Naive thymus-derived CD4-positive, alpha-beta T cell (primary cell): ENCODE measurements at regions not wholly inside any gene's neighbourhood (a gene's known extent, or its start where the extent isn't known, plus 50 kb on each side); places are given as distances from the start of the nearest gene placed in this dataset.

Source experiments
- ATAC-seq: fragments of 150-1000 bp; cut with Tn5 transposase; 2 replicates; pipeline ENCODE4 v1.10.0; 2021; ENCODE audit warnings: mild to moderate bottlenecking, moderate library complexity
- CTCF ChIA-PET: fragments of 350-600 bp; sonication (Branson Sonifier 250); formaldehyde crosslinking; loops from one replicate; lab custom pipeline; 2021; ENCODE audit warnings: antibody characterized with exemption; lab: Charles Lee
- POLR2A ChIA-PET: fragments of 350-600 bp; sonication (Branson Sonifier 250); formaldehyde crosslinking; loops from one replicate; lab custom pipeline; 2021; ENCODE audit warnings: antibody characterized with exemption, inconsistent platforms; lab: Charles Lee
- DNase-seq, 9 donors: peaks; one replicate each; pipeline versions ENCODE4 v3.0.0 to v3.0.0-alpha.2; 2020 to 2022; ENCODE audit warnings: mixed read lengths in 1 of 9
- H3K27ac ChIP-seq: one replicate; pipeline ENCODE4 v1.7.0; 2013; ENCODE audit warnings: mild to moderate bottlenecking, low read depth, low read length, moderate library complexity
- H3K27me3 ChIP-seq, 2 donors: one replicate each; pipeline ENCODE4 v1.7.0; 2013; ENCODE audit warnings: low read length in 2 of 2, mild to moderate bottlenecking in 2 of 2, moderate library complexity in 2 of 2; ENCODE audit not compliant: control insufficient read depth in 2 of 2, insufficient read depth in 2 of 2
- H3K36me3 ChIP-seq, 3 experiments: 1 replicate in 2 of 3; 2 replicates in 1 of 3; pipeline ENCODE4 v1.7.0; 2013; ENCODE audit warnings: low read length in 3 of 3, mild to moderate bottlenecking in 3 of 3, moderate library complexity in 1 of 3; ENCODE audit not compliant: insufficient read depth in 3 of 3, control insufficient read depth in 2 of 3
- H3K4me1 ChIP-seq, 2 donors: one replicate each; pipeline ENCODE4 v1.7.0; 2013; ENCODE audit warnings: low read length in 2 of 2, mild to moderate bottlenecking in 2 of 2, moderate library complexity in 1 of 2; ENCODE audit not compliant: control insufficient read depth in 2 of 2, insufficient read depth in 2 of 2
- H3K4me3 ChIP-seq: 2 replicates; pipeline ENCODE4 v1.7.0; 2013; ENCODE audit warnings: mild to moderate bottlenecking, low read length
- H3K9me3 ChIP-seq, 3 experiments: 1 replicate in 2 of 3; 2 replicates in 1 of 3; pipeline ENCODE4 v1.7.0; 2013; ENCODE audit warnings: low read length in 3 of 3; ENCODE audit not compliant: control insufficient read depth in 2 of 3
- H3K27ac Mint-ChIP-seq, 9 donors: one replicate each; pipeline ENCODE4 v1.8.0; 2020 to 2022; ENCODE audit warnings: mixed read lengths in 9 of 9, mild to moderate bottlenecking in 8 of 9, moderate library complexity in 5 of 9, inconsistent platforms in 2 of 9
- H3K27me3 Mint-ChIP-seq, 5 donors: one replicate each; pipeline ENCODE4 v1.8.0; 2021 to 2022; ENCODE audit warnings: mixed read lengths in 5 of 5, mild to moderate bottlenecking in 1 of 5
- H3K36me3 Mint-ChIP-seq, 5 donors: one replicate each; pipeline ENCODE4 v1.8.0; 2020 to 2022; ENCODE audit warnings: mixed read lengths in 5 of 5, mild to moderate bottlenecking in 3 of 5, inconsistent platforms in 1 of 5
- H3K4me1 Mint-ChIP-seq, 7 donors: one replicate each; pipeline ENCODE4 v1.8.0; 2020 to 2022; ENCODE audit warnings: mixed read lengths in 7 of 7, mild to moderate bottlenecking in 3 of 7, inconsistent platforms in 1 of 7
- H3K4me3 Mint-ChIP-seq, 10 donors: one replicate each; pipeline ENCODE4 v1.8.0; 2020 to 2022; ENCODE audit warnings: mild to moderate bottlenecking in 10 of 10, mixed read lengths in 10 of 10, moderate library complexity in 6 of 10, inconsistent platforms in 2 of 10
- H3K9me3 Mint-ChIP-seq, 11 donors: one replicate each; pipeline ENCODE4 v1.8.0; 2020 to 2022; ENCODE audit warnings: mixed read lengths in 11 of 11, mild to moderate bottlenecking in 4 of 11, inconsistent platforms in 1 of 11, moderate library complexity in 1 of 11
- intact Hi-C, 2 donors: fragments of 100-400 bp; cut with micrococcal nuclease; formaldehyde crosslinking; loops; one replicate each; pipeline ENCODE4 v1.15.1; 2023

DNA sequence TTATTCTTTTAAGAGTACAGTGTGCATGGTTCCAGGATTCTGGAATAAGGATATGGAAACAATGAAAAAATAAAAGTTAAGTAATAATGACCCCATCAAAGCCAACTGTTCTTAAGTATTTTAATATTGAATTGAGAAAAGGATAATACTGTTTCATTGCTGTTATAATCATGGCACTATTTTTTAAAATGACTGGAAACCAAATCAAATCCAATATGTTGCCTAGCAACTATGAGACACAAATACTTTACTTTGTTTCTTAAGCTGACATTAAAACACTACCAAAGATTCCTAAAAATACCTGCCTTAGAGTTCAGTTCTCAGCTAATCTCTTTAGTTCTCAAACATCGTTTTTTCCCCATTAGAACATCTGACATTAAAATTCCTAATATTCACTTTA, 66.4 kb upstream of the OTOGL start:
- Histone ChIP-seq H3K4me1 (no peaks in the 10 kb centered on the region), H3K27me3 (no peaks in the 10 kb centered on the region), H3K4me3 (no peak overlapping the region), H3K27ac (no peak overlapping the region), H3K9me3 (no peaks in the 10 kb centered on the region), H3K36me3 (no peaks in the 10 kb centered on the region)
- intact Hi-C loops = no loop called here
- Mint-ChIP-seq H3K9me3 (no peaks in the 10 kb centered on the region), H3K36me3 (no peaks in the 10 kb centered on the region), H3K27ac (no peak overlapping the region), H3K4me3 (no peak overlapping the region), H3K27me3 (peaks cover 3 to 15% (median 12%) of the 10 kb centered on the region in 5 donors), H3K4me1 (no peaks in the 10 kb centered on the region)
- POLR2A ChIA-PET = no interaction called here
- CTCF ChIA-PET = no interaction called here
- DNase-seq = no peak
- no peak for ATAC-seq

GRCh38 chr12:80031229-80031628, 68.1 kb upstream of the OTOGL start:
- Mint-ChIP-seq H3K27me3 (peaks cover 3 to 25% (median 10%) of the 10 kb centered on the region in 5 donors), H3K4me1 (no peaks in the 10 kb centered on the region), H3K4me3 (no peak overlapping the region), H3K27ac (no peak overlapping the region), H3K9me3 (peaks cover 0 to 6% (median 0%) of the 10 kb centered on the region in 11 donors), H3K36me3 (no peaks in the 10 kb centered on the region)
- no peak for DNase-seq
- Histone ChIP-seq H3K27ac (no peak overlapping the region), H3K4me1 (no peaks in the 10 kb centered on the region), H3K36me3 (no peaks in the 10 kb centered on the region), H3K4me3 (no peak overlapping the region), H3K27me3 (no peaks in the 10 kb centered on the region), H3K9me3 (no peaks in the 10 kb centered on the region)
- ATAC-seq = no peak
- ChIA-PET CTCF (no interaction called here), POLR2A (no interaction called here)
- intact Hi-C loops = no loop called here

DNA sequence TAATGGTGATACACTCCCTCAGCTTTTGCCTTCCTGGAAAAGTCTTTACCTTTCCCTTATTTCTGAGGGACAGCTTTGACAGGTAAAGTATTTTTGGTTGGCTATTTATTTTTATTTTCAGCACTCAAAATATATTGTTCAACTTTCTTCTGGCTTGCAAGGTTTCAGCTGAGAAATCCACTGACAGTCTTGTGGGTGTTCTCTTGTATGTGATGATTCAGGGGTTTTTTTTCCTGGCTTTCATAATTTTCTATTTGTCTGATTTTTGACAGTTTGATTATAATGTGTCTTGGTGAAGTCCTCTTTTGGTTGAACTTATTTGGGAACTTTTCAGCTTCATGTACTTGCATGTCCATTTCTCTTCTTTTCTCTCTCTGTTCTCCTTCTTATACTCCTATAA, 73.7 kb upstream of the OTOGL start:
- CTCF ChIA-PET = no interaction called here
- peaks cover 0 to 5% (median 4%) of the 10 kb centered on the region in 5 donors for H3K36me3 Mint-ChIP-seq
- H3K9me3 Mint-ChIP-seq = peaks cover 0 to 15% (median 7%) of the 10 kb centered on the region in 11 donors

DNA sequence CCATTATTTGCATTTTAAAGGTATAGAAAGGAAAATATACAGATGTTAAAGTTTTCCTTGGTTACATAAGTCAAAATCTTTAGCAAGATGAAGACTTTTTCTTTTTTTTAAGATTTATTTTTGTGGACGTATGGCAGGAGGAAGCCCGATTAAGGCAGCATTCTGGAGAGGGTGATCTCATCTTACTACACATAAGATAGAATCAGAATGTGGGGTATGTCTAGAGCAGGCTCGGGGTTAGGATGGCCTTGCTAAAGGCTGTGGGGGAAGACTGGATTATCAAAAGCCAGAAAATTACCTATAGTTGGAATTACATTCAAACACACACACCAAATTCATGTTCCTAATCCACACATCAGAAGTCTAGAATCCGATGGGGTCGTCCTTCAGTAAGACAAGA, 79.6 kb upstream of the OTOGL start:
- Mint-ChIP-seq H3K4me3 (no peak overlapping the region), H3K27me3 (peaks cover 0 to 8% (median 3%) of the 10 kb centered on the region in 5 donors), H3K27ac (no peak overlapping the region), H3K36me3 (no peaks in the 10 kb centered on the region), H3K4me1 (no peaks in the 10 kb centered on the region), H3K9me3 (peaks cover 0 to 10% (median 0%) of the 10 kb centered on the region in 11 donors)
- no peaks in the 10 kb centered on the region for H3K27me3 ChIP-seq
- ATAC-seq (no peak), DNase-seq (no peak)
- H3K36me3 ChIP-seq = no peaks in the 10 kb centered on the region
- H3K4me3 ChIP-seq = no peak overlapping the region
- ChIA-PET POLR2A (no interaction called here), CTCF (no interaction called here)
- no peaks in the 10 kb centered on the region for H3K4me1 ChIP-seq
- intact Hi-C loops = no loop called here
- H3K27ac ChIP-seq = no peak overlapping the region
- no peaks in the 10 kb centered on the region for H3K9me3 ChIP-seq

More for the DNA sequence above, 73.7 kb upstream of the OTOGL start:
- DNase-seq = no peak
- H3K9me3 ChIP-seq = no peaks in the 10 kb centered on the region
- peaks cover 5 to 38% (median 11%) of the 10 kb centered on the region in 5 donors for H3K27me3 Mint-ChIP-seq
- no peaks in the 10 kb centered on the region for H3K27me3 ChIP-seq
- no peaks in the 10 kb centered on the region for H3K4me1 ChIP-seq
- POLR2A ChIA-PET = no interaction called here
- H3K27ac ChIP-seq = no peak overlapping the region
- no peaks in the 10 kb centered on the region for H3K36me3 ChIP-seq
- intact Hi-C loops = no loop called here
- no peak overlapping the region for H3K27ac Mint-ChIP-seq
- H3K4me3 Mint-ChIP-seq = no peak overlapping the region
- no peaks in the 10 kb centered on the region for H3K4me1 Mint-ChIP-seq
- no peak overlapping the region for H3K4me3 ChIP-seq
- ATAC-seq = no peak

GRCh38 chr12:80018119-80018518, 81.2 kb upstream of the OTOGL start:
- ChIA-PET POLR2A (no interaction called here), CTCF (no interaction called here)
- Mint-ChIP-seq H3K27ac (no peak overlapping the region), H3K9me3 (peaks cover 0 to 9% (median 0%) of the 10 kb centered on the region in 11 donors), H3K4me1 (no peaks in the 10 kb centered on the region), H3K27me3 (peaks cover 0 to 14% (median 4%) of the 10 kb centered on the region in 5 donors), H3K36me3 (no peaks in the 10 kb centered on the region), H3K4me3 (no peak overlapping the region)
- Histone ChIP-seq H3K27me3 (no peaks in the 10 kb centered on the region), H3K36me3 (no peaks in the 10 kb centered on the region), H3K9me3 (no peaks in the 10 kb centered on the region), H3K4me3 (no peak overlapping the region), H3K4me1 (no peaks in the 10 kb centered on the region), H3K27ac (no peak overlapping the region)
- no peak for DNase-seq
- intact Hi-C loops = no loop called here
- no peak for ATAC-seq

- intact Hi-C loops = no loop called here
- H3K27ac Mint-ChIP-seq = no peak overlapping the region
- CTCF ChIA-PET = interaction anchor here (0.6 kb wide), 1 partner anchor 102 kb away, joined by 3 read pairs; no protein-coding TSS in a partner anchor
- H3K9me3 ChIP-seq = no peaks in the 10 kb centered on the region
- no peak for DNase-seq
- ATAC-seq = no peak
- H3K4me3 ChIP-seq = no peak overlapping the region
- no peaks in the 10 kb centered on the region for H3K27me3 ChIP-seq
- H3K4me1 ChIP-seq = no peaks in the 10 kb centered on the region
- H3K4me1 Mint-ChIP-seq = no peaks in the 10 kb centered on the region
- H3K36me3 Mint-ChIP-seq = no peaks in the 10 kb centered on the region
- H3K4me3 Mint-ChIP-seq = no peak overlapping the region
- H3K36me3 ChIP-seq = no peaks in the 10 kb centered on the region
- POLR2A ChIA-PET = no interaction called here
- H3K9me3 Mint-ChIP-seq = peaks cover 0 to 9% (median 0%) of the 10 kb centered on the region in 11 donors
- peaks cover 0 to 14% (median 3%) of the 10 kb centered on the region in 5 donors for H3K27me3 Mint-ChIP-seq
- no peak overlapping the region for H3K27ac ChIP-seq
Measured at GRCh38 chr12:80017261-80017870, 82.0 kb upstream of the OTOGL start.

DNA sequence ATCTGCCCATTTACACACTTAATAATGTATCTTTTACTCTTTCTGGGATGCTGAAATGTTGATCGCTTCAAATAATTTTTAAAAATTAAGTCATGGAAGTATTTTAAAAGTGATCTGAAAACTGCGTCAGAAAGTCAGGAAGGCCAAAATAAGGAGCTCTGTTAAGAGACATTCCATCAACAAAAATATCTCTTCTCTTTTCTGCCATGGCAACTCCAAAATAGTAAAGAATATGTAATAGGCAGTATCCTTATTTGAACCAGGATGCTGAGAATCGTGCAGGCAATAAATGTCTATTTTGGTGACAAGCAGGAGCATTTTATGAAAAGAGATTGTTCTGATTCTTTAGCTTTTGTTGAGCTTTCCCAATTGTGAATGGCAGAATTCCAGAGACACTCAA, 81.8 kb upstream of the PPP1R12A start:
- no peak overlapping the region for H3K27ac ChIP-seq

More for the DNA sequence above, 81.8 kb upstream of the PPP1R12A start:
- Mint-ChIP-seq H3K27me3 (peaks cover 0 to 14% (median 0%) of the 10 kb centered on the region in 5 donors), H3K4me3 (no peak overlapping the region), H3K36me3 (no peaks in the 10 kb centered on the region), H3K4me1 (no peaks in the 10 kb centered on the region), H3K9me3 (peaks cover 0 to 9% (median 0%) of the 10 kb centered on the region in 11 donors), H3K27ac (no peak overlapping the region)
- CTCF ChIA-PET = interaction anchor here (0.6 kb wide), 1 partner anchor 103 kb away, joined by 3 read pairs; no protein-coding TSS in a partner anchor
- no peak for DNase-seq
- no peak overlapping the region for H3K4me3 ChIP-seq
- intact Hi-C loops = no loop called here
- POLR2A ChIA-PET = no interaction called here
- H3K36me3 ChIP-seq = no peaks in the 10 kb centered on the region
- no peaks in the 10 kb centered on the region for H3K27me3 ChIP-seq
- H3K4me1 ChIP-seq = no peaks in the 10 kb centered on the region
- no peaks in the 10 kb centered on the region for H3K9me3 ChIP-seq
- ATAC-seq = no peak
